HG03135 (cell line): ENCODE measurements at regions not wholly inside any gene's neighbourhood (a gene's known extent, or its start where the extent isn't known, plus 50 kb on each side); places are given as distances from the start of the nearest gene placed in this dataset.

Experiments
- ATAC-seq: cut with Tn5 transposase; IDR thresholded peaks from one replicate; pipeline ENCODE4 v1.9.1; 2021; ENCODE audit warnings: mild to moderate bottlenecking, moderate library complexity; ENCODE audit not compliant: unreplicated experiment

DNA sequence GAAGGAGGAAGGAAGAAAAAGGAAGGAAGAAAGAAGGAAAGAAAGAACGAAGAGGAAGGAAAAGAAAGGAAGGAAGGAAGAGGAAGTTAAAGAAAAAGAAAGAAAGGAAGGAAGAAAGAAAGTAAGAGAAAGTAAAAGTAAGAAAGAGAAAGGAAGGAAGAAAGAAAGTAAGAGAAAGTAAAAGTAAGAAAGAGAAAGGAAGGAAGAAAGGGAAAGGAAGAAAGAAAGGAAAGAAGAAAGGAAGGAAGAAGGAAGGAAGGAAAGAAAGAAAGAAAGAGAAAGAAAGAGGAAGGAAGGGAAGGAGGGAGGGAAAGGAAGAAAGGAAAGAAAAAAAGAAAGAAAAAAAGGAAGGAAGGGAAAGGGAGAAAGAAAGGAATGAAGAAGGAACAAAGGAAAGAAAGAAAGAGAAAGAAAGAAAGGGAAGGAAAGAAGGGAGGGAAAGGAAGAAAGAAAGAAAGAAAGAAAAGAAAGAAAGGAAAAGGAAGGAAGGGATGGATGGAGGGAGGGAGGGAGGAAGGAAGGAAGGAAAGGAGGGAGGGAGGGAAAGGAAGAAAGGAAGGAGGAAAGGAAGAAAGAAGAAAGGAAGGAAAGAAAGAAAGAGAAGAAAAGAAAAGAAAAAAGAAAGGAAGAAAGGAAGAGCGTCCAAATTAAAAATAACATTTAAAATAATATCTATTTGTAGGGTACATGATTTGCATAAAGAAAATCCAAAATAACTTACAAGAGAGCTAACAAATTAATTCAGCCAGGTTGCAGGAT is 827.9 kb downstream of the TSN start:
- ATAC-seq = no peak

DNA sequence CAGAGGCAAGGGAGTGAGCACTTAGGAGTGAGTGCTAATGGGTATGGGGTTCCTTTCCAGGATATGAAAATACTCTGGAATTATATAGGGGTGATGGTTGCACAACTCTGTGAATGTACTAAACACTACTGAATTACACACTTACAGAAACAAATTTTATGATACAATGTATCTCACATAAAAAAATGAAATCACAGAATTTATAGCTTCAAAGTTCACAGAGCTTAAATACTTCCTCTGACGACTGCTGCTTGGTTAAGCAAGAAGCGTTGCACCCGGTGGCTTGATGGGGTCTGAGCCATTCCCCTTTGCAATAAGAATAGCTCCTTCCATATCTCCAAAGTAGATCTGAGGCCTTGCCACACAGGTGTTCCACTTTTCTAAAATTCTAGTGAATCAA is 835.1 kb downstream of the TSN start:
- ATAC-seq = no peak

DNA sequence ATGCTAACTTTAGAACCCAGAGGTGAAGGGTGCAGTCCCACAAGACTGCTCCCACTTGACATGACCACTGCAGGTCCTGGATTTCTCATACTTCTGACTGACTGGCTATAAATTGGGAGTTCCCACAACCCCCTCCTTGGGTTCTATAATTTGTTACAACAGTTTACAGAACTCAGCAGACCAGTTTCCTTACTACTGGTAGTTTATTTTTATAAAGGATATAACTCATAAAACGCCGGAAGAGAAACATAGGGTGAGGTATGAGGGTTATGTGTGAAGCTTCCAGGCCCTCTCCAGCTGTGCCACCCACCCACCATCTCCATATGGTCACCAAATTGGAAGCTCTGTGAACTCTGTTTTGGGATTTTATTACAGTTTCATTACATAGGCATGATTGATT is 839.6 kb downstream of the TSN start:
- ATAC-seq = no peak

DNA sequence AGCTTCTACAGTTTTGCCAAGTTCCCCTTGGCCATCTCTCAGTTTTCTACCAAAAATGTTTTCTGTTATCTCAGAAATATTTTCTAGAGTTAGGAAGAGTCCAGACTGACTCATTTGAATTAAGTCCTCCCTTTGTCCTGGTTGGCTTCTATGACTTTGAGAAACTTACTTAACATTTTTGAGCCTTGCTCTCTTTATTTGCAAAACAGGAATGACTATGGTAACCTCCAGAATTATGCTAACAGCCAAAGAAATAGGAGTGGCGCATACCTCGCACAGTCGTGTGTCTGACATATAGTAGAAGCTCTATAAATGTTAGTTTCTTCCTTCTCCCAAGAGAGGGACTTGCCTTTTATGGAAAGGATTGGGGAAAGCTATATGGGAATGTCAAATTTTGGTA is 841.1 kb downstream of the TSN start:
- ATAC-seq = no peak

DNA sequence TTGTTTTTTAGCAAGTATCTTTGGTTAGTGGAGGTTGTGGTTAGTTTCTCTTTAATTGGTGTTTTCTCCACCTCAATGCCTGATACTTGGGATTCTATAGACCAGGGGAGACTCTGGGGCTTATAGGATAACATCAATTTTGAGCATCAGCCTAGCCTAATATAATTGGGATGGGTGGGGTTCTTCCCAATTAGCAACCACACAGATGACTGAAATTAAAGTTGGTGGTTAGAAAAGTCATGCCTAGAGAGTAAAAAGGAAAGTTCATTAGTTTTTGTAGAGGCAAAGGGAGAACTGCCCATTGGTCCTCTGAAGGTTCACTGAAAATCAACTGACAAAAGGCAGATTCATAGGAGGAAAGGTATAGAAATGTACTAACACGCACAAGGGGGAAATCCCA is 843.3 kb downstream of the TSN start:
- no peak for ATAC-seq

DNA sequence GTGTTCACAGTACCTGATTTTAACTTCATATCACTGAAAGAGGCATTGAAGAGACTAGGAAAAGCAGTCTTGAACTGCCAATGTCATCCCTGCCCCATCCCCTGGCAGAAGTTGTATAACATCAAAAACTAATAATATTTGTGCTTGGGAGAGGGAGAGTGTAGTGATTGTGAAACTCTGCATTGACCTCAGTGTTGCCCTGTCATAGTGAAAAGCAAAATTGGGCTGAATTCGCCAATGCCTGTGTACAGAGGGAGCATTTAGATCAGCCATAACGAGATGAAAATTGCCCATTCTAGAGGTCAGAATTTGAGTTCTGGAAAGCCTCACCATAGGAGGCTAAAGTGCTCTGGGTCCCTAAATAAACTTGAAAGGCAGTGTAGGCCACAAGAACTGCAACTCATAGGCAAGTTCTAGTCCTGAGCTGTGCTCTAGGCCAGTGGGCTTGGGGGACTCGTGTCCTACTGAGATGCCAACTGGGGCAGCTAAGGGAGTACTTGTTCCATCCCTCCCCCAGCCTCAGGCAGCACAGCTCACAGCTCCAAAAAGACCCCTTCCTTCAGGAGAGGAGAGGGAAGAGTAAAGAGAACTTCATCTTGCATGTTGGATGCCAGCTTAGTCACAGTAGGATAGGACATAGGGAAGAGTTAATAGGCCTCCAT is 855.6 kb downstream of the TSN start:
- no peak for ATAC-seq

DNA sequence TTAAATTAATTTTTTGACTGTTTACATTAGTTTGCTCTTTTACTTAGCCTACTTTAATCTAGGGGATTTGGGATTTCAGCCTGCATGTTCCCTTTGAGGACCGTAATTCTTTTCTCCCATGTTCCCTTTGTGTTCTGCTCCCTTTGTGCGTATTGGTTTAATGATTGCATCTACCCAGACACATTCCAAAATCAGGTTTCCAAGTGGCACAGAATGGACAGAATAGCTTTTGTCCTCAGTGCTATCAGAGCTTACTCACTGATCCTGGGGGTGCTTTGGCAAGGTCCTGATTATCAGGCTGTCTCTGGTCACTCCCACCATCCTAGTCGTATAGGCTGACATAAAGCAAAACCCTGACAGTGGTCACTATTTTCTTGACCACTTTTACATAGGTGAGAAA is 867.5 kb downstream of the TSN start:
- no peak for ATAC-seq

DNA sequence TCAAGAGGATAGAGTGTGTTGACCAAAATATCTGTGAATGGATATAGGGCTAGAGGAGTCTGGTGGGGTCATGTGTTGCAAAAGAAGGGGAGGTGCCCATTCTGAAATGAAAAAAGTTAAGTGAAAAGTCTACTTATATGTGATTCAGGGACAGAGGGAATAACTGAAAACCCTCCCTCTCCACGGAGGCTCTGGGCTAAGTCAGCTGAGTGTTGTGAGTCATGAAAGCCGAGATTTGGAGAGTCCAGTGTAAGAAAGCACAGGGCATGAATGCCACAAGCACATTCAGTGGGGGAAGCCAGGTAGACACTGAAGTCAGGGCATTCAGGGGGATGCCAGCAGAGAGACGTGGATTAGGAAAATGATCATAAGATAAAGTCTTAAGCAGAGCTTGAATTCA is 871.9 kb downstream of the TSN start:
- ATAC-seq = no peak

DNA sequence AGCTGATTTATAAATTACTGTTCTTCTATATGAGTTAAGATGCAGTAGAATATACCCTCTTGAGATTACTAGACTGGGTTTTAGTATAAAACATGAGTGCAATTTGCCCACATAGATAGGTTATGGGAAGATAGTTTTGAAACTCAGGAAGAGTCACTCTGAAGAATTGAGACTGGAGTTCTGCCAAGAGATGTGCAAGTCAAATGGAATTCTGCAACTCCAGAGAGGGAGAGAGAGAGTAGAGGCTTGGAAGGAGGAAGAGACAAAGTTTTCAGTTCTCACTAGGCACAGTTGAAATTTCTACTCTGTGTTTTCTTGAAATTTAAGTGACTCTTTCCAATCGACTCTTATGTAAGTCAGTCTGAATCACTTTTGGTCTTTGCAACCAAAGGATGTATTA is 878.8 kb downstream of the TSN start:
- no peak for ATAC-seq

DNA sequence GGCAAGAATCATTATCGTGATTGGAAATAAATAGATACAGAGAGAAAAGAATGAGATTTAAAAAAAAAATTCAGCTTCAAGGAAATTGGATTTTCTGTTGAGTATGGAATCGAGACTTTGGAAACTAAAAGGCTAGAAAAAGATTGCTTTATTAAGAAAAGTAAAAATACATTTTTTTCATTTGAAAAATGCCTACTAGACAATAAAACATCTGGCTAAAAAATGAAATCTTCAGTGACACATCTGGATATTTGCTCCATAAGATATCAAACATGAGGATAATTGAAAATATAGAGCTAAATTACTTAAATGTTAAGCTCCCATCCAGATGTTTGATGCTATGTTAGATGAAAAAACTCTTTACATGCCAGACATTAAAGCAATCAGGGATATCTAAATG is 879.5 kb downstream of the TSN start:
- ATAC-seq = no peak

DNA sequence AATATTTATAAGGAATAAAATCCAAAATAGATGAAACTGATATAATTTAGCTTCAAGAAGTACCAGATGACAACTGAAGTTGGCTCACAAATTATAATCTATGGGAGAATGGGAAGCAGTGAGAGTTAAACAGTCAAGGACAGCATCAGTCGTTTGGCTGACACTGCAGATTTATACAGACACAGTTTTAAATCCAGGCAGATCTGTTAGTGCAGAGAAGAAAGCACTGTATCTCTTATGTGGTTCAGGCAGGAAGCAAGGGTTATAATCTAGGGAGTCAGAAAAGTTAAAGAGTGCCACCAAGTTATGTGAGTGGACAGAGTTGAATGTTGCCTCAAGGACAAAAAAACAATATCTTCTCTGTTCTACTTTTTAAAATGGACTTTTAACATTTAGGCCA is 880.2 kb downstream of the TSN start:
- no peak for ATAC-seq

DNA sequence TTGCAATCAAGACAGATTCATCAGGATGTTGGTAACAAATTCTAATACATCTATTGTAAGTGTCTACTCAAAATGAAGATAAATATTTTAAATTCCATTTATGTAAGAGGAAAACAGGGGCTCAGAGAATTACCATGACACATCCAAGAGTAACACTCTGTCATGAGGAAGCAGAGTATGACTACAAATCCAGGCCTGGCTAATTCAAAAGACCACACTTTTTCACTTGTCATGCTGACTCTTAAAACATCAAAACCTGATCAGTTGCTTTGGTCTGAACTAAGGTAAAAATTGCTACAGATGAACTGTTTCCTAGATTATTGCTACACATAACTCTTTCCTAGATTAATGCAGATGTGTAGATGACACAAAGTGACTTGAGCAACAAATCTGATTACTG is 880.6 kb downstream of the TSN start:
- no peak for ATAC-seq

DNA sequence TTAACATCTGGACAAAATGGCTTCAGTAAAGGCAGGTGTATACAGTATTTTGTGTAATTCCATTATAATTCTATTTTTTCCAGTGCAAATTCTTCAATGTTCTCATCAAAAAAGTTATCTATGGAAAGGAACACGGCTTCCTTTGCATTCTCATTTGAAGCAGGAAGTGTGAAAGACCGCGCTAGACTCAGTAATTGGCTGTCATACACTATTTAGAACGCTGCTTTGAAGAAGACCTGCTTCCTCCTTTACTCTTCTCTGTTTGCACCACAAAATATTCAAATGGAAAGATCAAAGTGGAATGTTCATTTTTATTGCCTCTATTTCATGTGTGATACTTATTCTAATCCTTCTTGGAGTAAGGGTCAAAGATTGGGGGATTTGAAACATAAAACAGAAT is 883.7 kb downstream of the TSN start:
- ATAC-seq = no peak

DNA sequence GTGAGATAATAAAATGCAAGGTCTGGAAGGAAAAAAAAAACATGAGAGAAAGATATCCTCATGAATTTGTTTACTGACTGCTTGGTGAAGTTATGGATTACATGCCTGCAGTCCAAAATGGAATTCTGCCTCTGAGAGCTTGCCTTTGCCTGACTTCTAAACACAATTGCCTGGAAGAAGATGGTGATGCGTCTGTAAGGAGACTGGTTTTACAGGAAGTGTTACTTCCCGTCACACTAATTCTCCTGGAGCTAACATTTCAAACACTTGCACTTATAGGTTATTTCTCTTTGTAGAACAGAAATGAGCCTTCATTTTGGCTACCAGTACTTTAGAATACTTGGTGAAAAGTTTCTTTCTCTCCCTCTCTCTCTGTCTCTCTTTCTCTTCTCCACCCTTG is 884.3 kb downstream of the TSN start:
- ATAC-seq = no peak

DNA sequence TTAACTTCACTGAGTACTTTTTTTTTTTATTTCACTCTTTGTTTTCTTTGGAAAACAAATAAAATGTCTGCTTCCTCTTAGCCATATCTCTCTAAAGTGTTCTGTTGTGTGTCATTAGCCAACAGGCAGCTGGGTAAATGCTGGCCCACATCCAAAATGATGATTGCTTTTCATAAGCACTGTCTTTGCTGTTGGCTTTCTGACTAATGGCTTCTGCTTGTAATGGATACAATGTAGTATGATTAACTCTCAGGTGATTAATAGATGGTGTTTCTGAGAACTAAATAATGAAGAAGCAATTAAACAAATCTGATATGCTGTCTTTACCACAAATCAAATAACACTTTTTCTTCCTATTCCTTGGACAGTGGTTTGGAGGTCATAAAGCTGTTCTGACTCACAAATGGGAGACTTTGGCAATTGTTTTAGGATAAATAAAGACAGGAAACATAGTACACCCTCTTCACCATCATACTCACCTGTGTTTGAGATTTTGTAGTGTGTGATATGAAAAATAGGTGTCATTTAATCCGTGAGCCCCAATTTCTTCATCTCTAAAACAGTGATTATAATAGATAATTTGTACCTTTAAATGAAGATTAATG is 888.4 kb downstream of the TSN start:
- no peak for ATAC-seq

DNA sequence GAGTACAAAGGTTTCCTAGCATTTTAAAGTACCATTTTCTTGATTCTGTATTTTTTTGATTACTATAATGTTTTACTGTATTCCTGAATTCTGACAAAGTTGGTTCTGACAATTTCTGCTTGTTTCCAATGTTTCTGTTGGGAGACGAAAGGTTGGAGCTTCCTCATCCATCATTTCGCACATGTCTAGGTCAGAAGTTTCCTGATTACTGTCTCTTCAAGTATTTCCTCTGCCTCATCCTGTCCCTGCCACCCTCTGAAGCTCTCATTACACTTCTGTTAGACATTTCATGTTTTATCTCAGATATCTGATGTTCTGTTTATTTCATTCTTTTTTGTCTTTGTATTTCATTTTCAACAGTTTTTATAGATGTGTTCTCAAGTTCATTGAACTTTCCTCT is 895.8 kb downstream of the TSN start:
- no peak for ATAC-seq

DNA sequence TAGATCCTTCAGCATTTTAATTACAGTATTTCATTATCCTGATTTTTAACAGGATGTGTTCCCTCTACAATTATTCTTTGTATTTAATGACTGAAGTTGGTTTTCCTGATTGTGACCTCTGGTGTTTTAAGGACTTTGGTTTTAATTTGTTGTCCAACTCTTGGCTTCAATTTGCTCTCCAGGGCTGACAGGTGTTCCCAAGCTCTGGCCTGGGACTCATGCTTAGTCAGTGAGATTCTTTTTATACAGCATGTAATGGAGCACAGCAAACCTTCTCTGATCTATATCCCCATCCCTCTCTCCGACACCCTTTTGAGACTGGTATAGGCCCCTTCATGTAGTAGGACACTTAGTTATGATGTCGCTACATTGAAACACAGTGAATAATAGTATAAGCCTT is 896.3 kb downstream of the TSN start:
- ATAC-seq = no peak

DNA sequence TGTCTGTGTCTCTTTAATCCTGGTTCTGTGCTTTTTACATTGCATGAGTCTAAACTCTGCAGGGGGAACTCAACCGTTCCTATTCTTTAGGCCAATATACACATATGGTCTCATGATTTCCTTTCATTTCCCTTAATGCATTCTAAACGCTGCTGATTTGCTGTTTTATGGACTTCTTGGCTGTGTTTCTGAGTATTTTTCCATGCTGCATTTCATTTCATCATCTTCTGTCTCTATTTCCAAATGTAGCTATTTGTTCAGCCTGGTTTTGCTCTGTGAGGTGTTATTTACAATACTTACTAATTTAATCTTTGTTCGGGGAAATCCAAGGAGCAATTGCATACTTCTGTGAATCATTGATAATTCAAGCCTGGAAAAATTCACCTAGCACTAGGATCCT is 897.2 kb downstream of the TSN start:
- no peak for ATAC-seq

DNA sequence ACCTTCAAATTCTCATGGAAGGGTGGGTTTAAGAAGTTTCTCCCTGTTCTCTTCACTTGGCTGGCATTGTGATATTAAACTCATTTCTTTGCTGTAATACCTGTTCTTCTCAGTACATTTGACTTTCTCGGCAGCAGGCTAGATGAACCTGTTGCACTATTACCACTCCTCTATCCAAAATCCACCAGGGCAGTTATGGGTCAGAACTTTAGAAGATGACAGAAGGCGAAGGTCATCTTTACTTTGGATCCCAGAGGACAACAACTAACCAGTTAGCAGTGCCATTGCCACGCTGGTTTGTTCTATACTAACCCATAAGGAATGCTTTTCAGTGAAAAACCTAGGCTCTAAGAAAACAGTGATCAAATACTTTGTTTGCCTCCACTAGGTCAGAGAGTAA is 901.0 kb downstream of the TSN start:
- ATAC-seq = no peak

DNA sequence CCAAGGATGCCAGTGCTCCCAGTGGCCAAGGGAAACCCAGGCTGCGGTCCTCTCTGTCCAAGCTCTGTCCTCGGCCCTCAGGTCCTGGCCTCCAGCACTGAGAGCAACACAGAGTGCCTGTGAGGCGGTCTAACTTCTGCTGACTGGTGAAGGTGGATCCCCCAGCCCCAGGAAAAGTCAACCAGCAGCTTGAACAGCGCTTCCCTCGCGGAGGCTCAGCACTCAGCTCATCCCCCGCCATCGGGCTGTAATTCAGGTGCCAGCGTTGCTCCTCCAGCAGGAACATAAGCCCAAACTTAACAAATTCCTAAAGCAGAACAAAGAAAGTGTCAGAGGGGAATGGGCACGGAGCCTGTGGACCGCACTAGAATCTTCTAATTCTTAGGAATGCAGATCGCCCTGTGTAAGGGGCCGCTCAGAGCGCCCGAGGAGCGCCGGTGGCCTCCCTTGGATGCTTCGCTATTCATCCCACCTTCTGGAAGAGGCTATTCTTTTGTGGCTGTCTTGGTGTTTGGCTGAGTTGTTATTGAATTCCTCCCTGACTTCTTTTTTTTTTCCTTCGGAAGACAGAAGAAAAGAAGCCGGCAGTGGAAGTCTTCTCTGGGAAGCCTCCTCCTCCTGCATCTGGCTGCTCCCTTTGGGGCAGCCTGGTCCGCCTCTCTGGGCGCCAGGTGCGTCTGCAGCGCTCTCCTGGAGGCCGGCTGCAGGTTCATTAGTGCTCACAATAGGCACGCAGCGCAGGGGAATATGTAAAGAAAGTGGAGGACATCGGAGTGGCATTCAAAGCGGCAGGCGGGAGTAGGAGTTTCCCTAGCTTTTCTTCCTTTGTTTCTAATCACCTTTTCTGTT is 905.6 kb downstream of the TSN start:
- ATAC-seq = no peak

DNA sequence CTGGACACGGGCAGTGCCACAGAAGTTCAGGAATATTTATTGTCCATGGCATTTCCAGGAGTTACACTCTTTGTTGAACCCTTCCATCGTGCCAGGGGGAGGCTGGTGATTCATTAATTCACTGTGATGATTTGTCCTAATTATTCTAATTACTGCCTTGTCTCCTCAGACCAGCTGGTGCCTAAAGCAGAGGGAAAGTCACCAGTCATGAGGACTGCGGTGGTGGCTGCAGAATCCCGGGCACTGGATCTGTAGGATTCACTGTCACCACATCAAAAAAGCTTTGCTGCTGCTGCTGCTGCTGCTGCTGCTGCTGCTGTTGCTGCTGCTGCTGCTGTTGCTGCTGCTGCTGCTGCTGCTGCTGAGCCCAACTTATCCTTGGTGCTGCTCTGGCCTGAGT is 908.2 kb downstream of the TSN start:
- ATAC-seq = no peak

DNA sequence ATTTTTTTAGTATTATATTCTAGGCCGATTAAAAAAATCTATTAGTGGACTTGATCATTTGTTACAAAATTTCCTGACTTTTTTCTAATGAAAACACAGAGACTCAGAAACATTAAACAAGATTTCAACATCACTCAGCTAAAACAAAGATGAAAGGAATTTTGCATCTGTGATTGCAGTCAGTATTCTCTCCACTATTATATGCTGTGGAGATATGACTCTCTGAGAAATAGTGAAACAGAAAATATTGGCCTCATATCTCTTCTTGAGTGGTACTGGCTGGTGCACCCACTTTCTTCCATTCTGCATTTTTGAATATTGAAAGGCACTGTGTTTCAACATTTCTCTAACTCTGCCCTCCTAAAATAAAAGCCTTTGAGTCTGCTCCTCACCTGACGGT is 914.2 kb downstream of the TSN start:
- no peak for ATAC-seq
